H9 (cell line): ENCODE measurements at regions not wholly inside any gene's neighbourhood (a gene's known extent, or its start where the extent isn't known, plus 50 kb on each side); places are given as distances from the start of the nearest gene placed in this dataset.

ENCODE experiments used
- DNase-seq: peaks from one replicate; pipeline ENCODE4 v3.0.0-alpha.2; 2017
- H2AFZ ChIP-seq: one replicate; pipeline ENCODE4 v1.6.1; 2013; ENCODE audit warnings: mild to moderate bottlenecking, low read length, control low read depth, moderate library complexity
- H2AK5ac ChIP-seq: 2 replicates; pipeline ENCODE4 v1.6.1; 2013; ENCODE audit warnings: low read length, control low read depth, mixed read lengths; ENCODE audit not compliant: insufficient read length
- H2BK120ac ChIP-seq: one replicate; pipeline ENCODE4 v1.6.1; 2013; ENCODE audit warnings: low read depth, mild to moderate bottlenecking, low read length, control low read depth, inconsistent platforms; ENCODE audit not compliant: poor library complexity, severe bottlenecking
- H2BK12ac ChIP-seq: 2 replicates; pipeline ENCODE4 v1.6.1; 2013; ENCODE audit warnings: low read length, control low read depth, mixed read lengths, low read depth; ENCODE audit not compliant: insufficient read length
- H2BK15ac ChIP-seq: 2 replicates; pipeline ENCODE4 v1.6.1; 2013; ENCODE audit warnings: low read depth, low read length, control low read depth
- H2BK20ac ChIP-seq: one replicate; pipeline ENCODE4 v1.6.1; 2013; ENCODE audit warnings: low read depth, mild to moderate bottlenecking, low read length, control low read depth, inconsistent platforms; ENCODE audit not compliant: poor library complexity, severe bottlenecking
- H2BK5ac ChIP-seq: 2 replicates; pipeline ENCODE4 v1.6.1; 2013; ENCODE audit warnings: low read length, control low read depth, mixed read lengths; ENCODE audit not compliant: insufficient read length
- H3K14ac ChIP-seq: 2 replicates; pipeline ENCODE4 v1.6.1; 2013; ENCODE audit warnings: low read length, control low read depth; ENCODE audit not compliant: insufficient read depth
- H3K18ac ChIP-seq: 2 replicates; pipeline ENCODE4 v1.6.1; 2013; ENCODE audit warnings: low read depth, mild to moderate bottlenecking, mixed read lengths, low read length, control low read depth; ENCODE audit not compliant: insufficient read length
- H3K23ac ChIP-seq: 2 replicates; pipeline ENCODE4 v1.6.1; 2013; ENCODE audit warnings: low read length, control low read depth, mixed read lengths, low read depth; ENCODE audit not compliant: insufficient read length
- H3K23me2 ChIP-seq: 2 replicates; pipeline ENCODE4 v1.6.1; 2013; ENCODE audit warnings: low read depth, mild to moderate bottlenecking, mixed read lengths, low read length, control low read depth; ENCODE audit not compliant: insufficient read length, poor library complexity, severe bottlenecking
- H3K27ac ChIP-seq: 2 replicates; pipeline ENCODE4 v1.5.1; 2013; ENCODE audit warnings: low read length, control low read depth, mixed read lengths, low read depth; ENCODE audit not compliant: insufficient read length
- H3K27me3 ChIP-seq: 2 replicates; pipeline ENCODE4 v1.6.1; 2013; ENCODE audit warnings: low read length, control low read depth, inconsistent platforms; ENCODE audit not compliant: insufficient read depth
- H3K4ac ChIP-seq: 2 replicates; pipeline ENCODE4 v1.6.1; 2013; ENCODE audit warnings: low read depth, mild to moderate bottlenecking, control low read depth, inconsistent platforms, low read length, moderate library complexity
- H3K4me1 ChIP-seq: 2 replicates; pipeline ENCODE4 v1.6.1; 2013; ENCODE audit warnings: low read length, control low read depth, inconsistent platforms; ENCODE audit not compliant: insufficient read depth
- H3K4me2 ChIP-seq: 2 replicates; pipeline ENCODE4 v1.6.1; 2013; ENCODE audit warnings: low read length, control low read depth, mixed read lengths; ENCODE audit not compliant: insufficient read length, insufficient read depth
- H3K56ac ChIP-seq: 2 replicates; pipeline ENCODE4 v1.6.1; 2013; ENCODE audit warnings: low read depth, mild to moderate bottlenecking, mixed read lengths, low read length, control low read depth; ENCODE audit not compliant: insufficient read length
- H3K79me1 ChIP-seq: 2 replicates; pipeline ENCODE4 v1.6.1; 2013; ENCODE audit warnings: low read depth, mild to moderate bottlenecking, moderate library complexity, low read length, control low read depth, inconsistent platforms; ENCODE audit not compliant: insufficient read depth, poor library complexity, severe bottlenecking
- H3K79me2 ChIP-seq: 2 replicates; pipeline ENCODE4 v1.6.1; 2013; ENCODE audit warnings: low read length, control low read depth, inconsistent platforms; ENCODE audit not compliant: insufficient read depth
- H3K9ac ChIP-seq: 2 replicates; pipeline ENCODE4 v1.6.1; 2013; ENCODE audit warnings: low read length, control low read depth, mixed read lengths; ENCODE audit not compliant: insufficient read length; ENCODE audit errors: extremely low read depth
- H3K9me3 ChIP-seq: one replicate; pipeline ENCODE4 v1.6.1; 2013; ENCODE audit warnings: low read depth, low read length, inconsistent platforms; ENCODE audit not compliant: control insufficient read depth
- H3T11ph ChIP-seq: one replicate; pipeline ENCODE4 v1.6.1; 2013; ENCODE audit warnings: mild to moderate bottlenecking, low read length, control low read depth, inconsistent platforms
- H4K20me1 ChIP-seq: one replicate; pipeline ENCODE4 v1.6.1; 2013; ENCODE audit not compliant: control insufficient read depth, insufficient read length, insufficient read depth
- H4K5ac ChIP-seq: 2 replicates; pipeline ENCODE4 v1.6.1; 2013; ENCODE audit warnings: low read depth, mild to moderate bottlenecking, mixed read lengths, low read length, control low read depth; ENCODE audit not compliant: insufficient read length
- H4K8ac ChIP-seq: replicated peaks from 2 replicates; pipeline ENCODE4 v1.6.1; 2013; ENCODE audit warnings: low read length, control low read depth, mixed read lengths, low read depth; ENCODE audit not compliant: insufficient read length
- H4K91ac ChIP-seq: 2 replicates; pipeline ENCODE4 v1.6.1; 2013; ENCODE audit warnings: low read depth, mild to moderate bottlenecking, moderate library complexity, mixed read lengths, low read length, control low read depth; ENCODE audit not compliant: insufficient read length
- H3K27ac Mint-ChIP-seq, 3 experiments: 2 replicates in 2 of 3; 3 replicates in 1 of 3; pipeline ENCODE4 v1.8.0; 2020 to 2021; ENCODE audit warnings: mixed read lengths in 3 of 3, mild to moderate bottlenecking in 1 of 3, moderate library complexity in 1 of 3
- H3K27me3 Mint-ChIP-seq: 2 replicates; pipeline ENCODE4 v1.8.0; 2021; ENCODE audit warnings: low read depth, mild to moderate bottlenecking, moderate library complexity, mixed read lengths
- H3K36me3 Mint-ChIP-seq, 3 experiments: 2 replicates in 2 of 3; 3 replicates in 1 of 3; pipeline ENCODE4 v1.8.0; 2020 to 2021; ENCODE audit warnings: low read depth in 3 of 3, mixed read lengths in 3 of 3; ENCODE audit not compliant: insufficient read depth in 1 of 3
- H3K4me1 Mint-ChIP-seq, 2 experiments: 2 replicates each; pipeline ENCODE4 v1.8.0; 2020; ENCODE audit warnings: mixed read lengths in 2 of 2
- H3K4me3 Mint-ChIP-seq, 2 experiments: 2 replicates in 1 of 2; 3 replicates in 1 of 2; pipeline ENCODE4 v1.8.0; 2020 to 2021; ENCODE audit warnings: mild to moderate bottlenecking in 2 of 2, mixed read lengths in 2 of 2, moderate library complexity in 1 of 2
- H3K9me3 Mint-ChIP-seq, 2 experiments: 2 replicates in 1 of 2; 3 replicates in 1 of 2; pipeline ENCODE4 v1.8.0; 2020; ENCODE audit warnings: mild to moderate bottlenecking in 2 of 2, mixed read lengths in 2 of 2, moderate library complexity in 1 of 2
- CTCF ChIP-seq: fragments of 200-600 bp; sonication (generic); conservative IDR thresholded peaks from 3 replicates; pipeline ENCODE4 v1.8.0; 2021; ENCODE audit warnings: antibody characterized with exemption, mild to moderate bottlenecking
- WGBS: extraction: QIAGEN DNeasy Blood & Tissue Kit; methylation state at CpG from one replicate; pipeline ENCODE4 v1.1.7; 2013; ENCODE audit warnings: missing lambda C conversion rate, low lambda C conversion rate, mixed read lengths; ENCODE audit not compliant: insufficient read length; ENCODE audit errors: extremely low coverage; 5-methylcytosine and 5-hydroxymethylcytosine counted together

- no peak overlapping the region for H2BK12ac ChIP-seq
- no peak overlapping the region for H3K23ac ChIP-seq
- no peak overlapping the region for H3T11ph ChIP-seq
- no peak overlapping the region for H3K4ac ChIP-seq
- no peak overlapping the region for H3K4me2 ChIP-seq
- no peak overlapping the region for H2BK120ac ChIP-seq
- Mint-ChIP-seq H3K36me3 (peaks cover 2 to 11% (median 6%) of the 10 kb centered on the region in 3 experiments; a peak in 6 of 7 replicates), H3K9me3 (peaks cover 5 to 6% of the 10 kb centered on the region in 2 experiments; a peak in 4 of 5 replicates), H3K27ac (peak overlapping the region in 1 of 3 experiments; percentile 3; a peak in 1 of 7 replicates), H3K4me1 (peaks cover 29 to 35% of the 10 kb centered on the region in 2 experiments), H3K27me3 (no peaks in the 10 kb centered on the region), H3K4me3 (no peak overlapping the region)
- no peak overlapping the region for H2BK20ac ChIP-seq
- H3K27me3 ChIP-seq, result no peaks in the 10 kb centered on the region
- no peak overlapping the region for H2AFZ ChIP-seq
- H2AK5ac ChIP-seq, result no peak overlapping the region
- H3K79me2 ChIP-seq, result no peaks in the 10 kb centered on the region
- H4K8ac ChIP-seq, result no peak overlapping the region
- H3K4me1 ChIP-seq, result no peaks in the 10 kb centered on the region; the same call in 1 of the 2 replicates
- H3K27ac ChIP-seq, result no peak overlapping the region
- H4K91ac ChIP-seq, result no peak overlapping the region
- whole genome bisulfite sequencing, result no CpG with 5 or more reads among the region's 7 CpGs
- no peaks in the 10 kb centered on the region for H3K23me2 ChIP-seq
- no peak overlapping the region for H2BK15ac ChIP-seq
- H4K5ac ChIP-seq, result no peak overlapping the region
- H3K56ac ChIP-seq, result no peak overlapping the region
- H3K9ac ChIP-seq, result no peak overlapping the region
- no peaks in the 10 kb centered on the region for H3K79me1 ChIP-seq
- TF ChIP-seq CTCF, result no peak
- H2BK5ac ChIP-seq, result no peak overlapping the region
- H4K20me1 ChIP-seq, result no peaks in the 10 kb centered on the region
- H3K9me3 ChIP-seq, result no peaks in the 10 kb centered on the region
- no peak overlapping the region for H3K14ac ChIP-seq
- H3K18ac ChIP-seq, result no peak overlapping the region
- DNase-seq, result no peak
Measured at GRCh38 chr20:11350126-11351005, 567.3 kb upstream of the BTBD3 start.
